ENCODE measurements at regions not wholly inside any gene's neighbourhood (a gene's known extent, or its start where the extent isn't known, plus 50 kb on each side); places are given as distances from the start of the nearest gene placed in this dataset.

DNA sequence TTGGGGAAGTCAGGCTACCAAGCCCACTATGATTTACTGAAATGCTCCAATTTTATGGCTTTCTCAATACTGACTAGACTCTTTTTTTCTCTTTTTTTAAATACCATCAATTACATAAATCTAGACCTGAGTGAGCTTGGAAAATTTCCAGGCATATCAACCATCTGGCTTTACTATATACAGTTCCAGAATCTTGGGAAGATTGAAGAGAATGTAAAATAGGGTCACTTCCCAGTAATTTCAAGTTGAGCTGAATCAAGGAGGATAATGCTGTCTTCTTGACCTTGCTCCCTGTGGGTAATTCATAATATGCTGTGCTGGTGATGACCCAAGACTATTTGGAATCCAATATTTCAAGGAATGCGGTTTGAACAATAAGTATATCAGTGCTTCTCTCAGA lies 108.1 kb downstream of the MAP3K21 start:
- H3K27me3 ChIP-seq (replicated peaks in 1 of 4; ENCODE audit: control extremely low read depth in 1 of 4, control insufficient read depth in 3 of 4, insufficient read depth in 4 of 4, low read length in 3 of 4) = peaks cover 0 to 5% (median 0%) of the 10 kb centered on the region in 4 experiments
- intact Hi-C loops (cut with micrococcal nuclease) = no loop called here
- no peaks in the 10 kb centered on the region for H3K79me2 ChIP-seq (ENCODE audit: control insufficient read depth, insufficient read depth, low read length)
- no peak overlapping the region for H3K4me3 ChIP-seq (ENCODE audit: control extremely low read depth in 1 of 5, extremely low read depth in 1 of 5, insufficient read depth in 1 of 5, low read depth in 2 of 5, low read length in 4 of 5)
- TF ChIP-seq EZH2 (IDR thresholded peaks at IDR 0.05; ENCODE audit: borderline replicate concordance, insufficient read depth, low read depth, low read length, poor library complexity, severe bottlenecking) = no peak
- TF ChIP-seq, protein P1, sequence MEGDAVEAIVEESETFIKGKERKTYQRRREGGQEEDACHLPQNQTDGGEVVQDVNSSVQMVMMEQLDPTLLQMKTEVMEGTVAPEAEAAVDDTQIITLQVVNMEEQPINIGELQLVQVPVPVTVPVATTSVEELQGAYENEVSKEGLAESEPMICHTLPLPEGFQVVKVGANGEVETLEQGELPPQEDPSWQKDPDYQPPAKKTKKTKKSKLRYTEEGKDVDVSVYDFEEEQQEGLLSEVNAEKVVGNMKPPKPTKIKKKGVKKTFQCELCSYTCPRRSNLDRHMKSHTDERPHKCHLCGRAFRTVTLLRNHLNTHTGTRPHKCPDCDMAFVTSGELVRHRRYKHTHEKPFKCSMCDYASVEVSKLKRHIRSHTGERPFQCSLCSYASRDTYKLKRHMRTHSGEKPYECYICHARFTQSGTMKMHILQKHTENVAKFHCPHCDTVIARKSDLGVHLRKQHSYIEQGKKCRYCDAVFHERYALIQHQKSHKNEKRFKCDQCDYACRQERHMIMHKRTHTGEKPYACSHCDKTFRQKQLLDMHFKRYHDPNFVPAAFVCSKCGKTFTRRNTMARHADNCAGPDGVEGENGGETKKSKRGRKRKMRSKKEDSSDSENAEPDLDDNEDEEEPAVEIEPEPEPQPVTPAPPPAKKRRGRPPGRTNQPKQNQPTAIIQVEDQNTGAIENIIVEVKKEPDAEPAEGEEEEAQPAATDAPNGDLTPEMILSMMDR (IDR thresholded peaks at IDR 0.05) = no peak
- no peak overlapping the region for H3K27ac Mint-ChIP-seq
- no peak overlapping the region for H2AFZ ChIP-seq (ENCODE audit: insufficient read depth, low read depth, low read length, poor library complexity, severe bottlenecking)
- H3K4me3 Mint-ChIP-seq = no peak overlapping the region
- H3K9me3 Mint-ChIP-seq (ENCODE audit: insufficient read depth) = peaks cover 6% of the 10 kb centered on the region
- H3K4me2 ChIP-seq (replicated peaks; ENCODE audit: low read depth, low read length, poor library complexity, severe bottlenecking) = no peak overlapping the region
- H3K27me3 Mint-ChIP-seq = peaks cover 24% of the 10 kb centered on the region
- DNase-seq (no peak), ATAC-seq (ENCODE audit: low read depth) (no peak)
- CTCF ChIA-PET = no interaction called here
- H3K36me3 ChIP-seq (replicated peaks in 1 of 2; ENCODE audit: control extremely low read depth in 1 of 2, control insufficient read depth in 1 of 2, extremely low read depth in 1 of 2, insufficient read depth in 2 of 2, low read length in 1 of 2) = no peaks in the 10 kb centered on the region
- H3K4me1 Mint-ChIP-seq = no peaks in the 10 kb centered on the region
- H3K9ac ChIP-seq (ENCODE audit: low read length) = no peak overlapping the region
- no peaks in the 10 kb centered on the region for H3K9me3 ChIP-seq (ENCODE audit: control extremely low read depth in 1 of 3, control insufficient read depth in 2 of 3, insufficient read depth in 1 of 3, low read length in 2 of 3)
- H3K4me1 ChIP-seq (ENCODE audit: control insufficient read depth in 2 of 2, insufficient read depth in 2 of 2, low read length in 2 of 2) = no peaks in the 10 kb centered on the region
- WGBS (ENCODE audit: insufficient coverage) = no CpG with 5 or more reads among the region's 1 CpG
- POLR2A ChIA-PET = no interaction called here
- H4K20me1 ChIP-seq (ENCODE audit: control insufficient read depth, insufficient read depth, low read length, poor library complexity, severe bottlenecking) = no peaks in the 10 kb centered on the region
- no peak overlapping the region for H3K27ac ChIP-seq (ENCODE audit: low read length in 2 of 2)

DNA sequence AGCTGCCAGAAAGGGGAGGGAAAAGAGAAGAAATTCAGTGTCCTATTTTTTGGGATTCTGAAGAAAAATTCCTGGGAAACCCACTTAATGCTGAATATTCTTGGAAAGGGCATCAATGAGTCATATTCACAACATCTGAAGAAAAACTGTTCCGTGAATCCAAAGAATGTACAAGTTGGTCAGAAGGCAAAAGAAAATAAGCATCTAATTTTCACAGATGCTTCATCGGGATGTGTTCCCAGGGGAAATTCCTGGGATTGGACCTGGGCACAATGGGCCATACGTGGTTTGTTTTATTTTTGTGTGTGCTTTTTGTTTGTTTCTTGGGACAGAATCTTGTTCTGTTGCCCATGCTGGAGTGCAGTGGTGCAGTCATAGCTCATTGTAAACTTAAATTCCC lies 112.2 kb downstream of the MAP3K21 start:
- Mint-ChIP-seq H3K4me3 (no peak overlapping the region), H3K9me3 (ENCODE audit: insufficient read depth) (no peaks in the 10 kb centered on the region), H3K4me1 (no peaks in the 10 kb centered on the region), H3K27ac (no peak overlapping the region), H3K27me3 (peaks cover 20% of the 10 kb centered on the region)
- intact Hi-C loops (cut with micrococcal nuclease) = no loop called here
- Histone ChIP-seq H4K20me1 (ENCODE audit: control insufficient read depth, insufficient read depth, low read length, poor library complexity, severe bottlenecking) (no peaks in the 10 kb centered on the region), H3K4me3 (ENCODE audit: control extremely low read depth in 1 of 5, extremely low read depth in 1 of 5, insufficient read depth in 1 of 5, low read depth in 2 of 5, low read length in 4 of 5) (no peak overlapping the region), H3K9ac (ENCODE audit: low read length) (no peak overlapping the region), H3K36me3 (replicated peaks in 1 of 2; ENCODE audit: control extremely low read depth in 1 of 2, control insufficient read depth in 1 of 2, extremely low read depth in 1 of 2, insufficient read depth in 2 of 2, low read length in 1 of 2) (no peaks in the 10 kb centered on the region), H3K27ac (ENCODE audit: low read length in 2 of 2) (no peak overlapping the region), H3K4me2 (replicated peaks; ENCODE audit: low read depth, low read length, poor library complexity, severe bottlenecking) (no peak overlapping the region), H3K9me3 (ENCODE audit: control extremely low read depth in 1 of 3, control insufficient read depth in 2 of 3, insufficient read depth in 1 of 3, low read length in 2 of 3) (peaks cover 0 to 3% (median 0%) of the 10 kb centered on the region in 3 donors), H3K4me1 (ENCODE audit: control insufficient read depth in 2 of 2, insufficient read depth in 2 of 2, low read length in 2 of 2) (no peaks in the 10 kb centered on the region), H3K79me2 (ENCODE audit: control insufficient read depth, insufficient read depth, low read length) (no peaks in the 10 kb centered on the region), H2AFZ (ENCODE audit: insufficient read depth, low read depth, low read length, poor library complexity, severe bottlenecking) (no peak overlapping the region), H3K27me3 (replicated peaks in 1 of 4; ENCODE audit: control extremely low read depth in 1 of 4, control insufficient read depth in 3 of 4, insufficient read depth in 4 of 4, low read length in 3 of 4) (peaks cover 0 to 8% (median 2%) of the 10 kb centered on the region in 4 experiments)
- POLR2A ChIA-PET = no interaction called here
- ATAC-seq (ENCODE audit: low read depth) (no peak), DNase-seq (no peak)
- 90% methylated on average over 2 of the region's 3 CpGs for WGBS (ENCODE audit: insufficient coverage)
- no peak for TF ChIP-seq EZH2 (IDR thresholded peaks at IDR 0.05; ENCODE audit: borderline replicate concordance, insufficient read depth, low read depth, low read length, poor library complexity, severe bottlenecking)
- TF ChIP-seq, protein P1 (IDR thresholded peaks at IDR 0.05) = no peak
- CTCF ChIA-PET = interaction anchor here (0.6 kb wide), 1 partner anchor 348 kb away, joined by 3 read pairs; no protein-coding TSS in a partner anchor
